ENCODE measurements at regions not wholly inside any gene's neighbourhood (a gene's known extent, or its start where the extent isn't known, plus 50 kb on each side); places are given as distances from the start of the nearest gene placed in this dataset.

GRCh38 chr3:94256888-94257813 lies 194.3 kb downstream of the NSUN3 start:
- ChIA-PET POLR2A (ENCODE audit: unreplicated experiment) (no interaction called here), CTCF (no interaction called here)
- no peak overlapping the region for H3K9ac ChIP-seq (ENCODE audit: low read length)
- H3K27me3 ChIP-seq (ENCODE audit: low read length), result peaks cover 15% of the 10 kb centered on the region; the same call in 1 of the 2 replicates
- no peak overlapping the region for H2AFZ ChIP-seq (ENCODE audit: low read length)
- no peaks in the 10 kb centered on the region for H3K9me2 ChIP-seq (replicated peaks; ENCODE audit: low read length)
- DNase-seq, result no peak
- H3K79me2 ChIP-seq (ENCODE audit: low read length), result no peaks in the 10 kb centered on the region
- BruUV-seq (replicated peaks), result no TSS peak
- no peak overlapping the region for H3K4me3 ChIP-seq (ENCODE audit: low read length)
- H4K20me1 ChIP-seq (ENCODE audit: low read length), result no peaks in the 10 kb centered on the region
- H3K36me3 ChIP-seq (ENCODE audit: low read depth, low read length), result no peaks in the 10 kb centered on the region
- H3K4me1 ChIP-seq (ENCODE audit: insufficient read depth, low read length), result no peaks in the 10 kb centered on the region
- no peak for ATAC-seq
- intact Hi-C loops (cut with micrococcal nuclease), result no loop called here
- TF ChIP-seq CTCF (conservative IDR thresholded peaks at IDR 0.05; ENCODE audit: low read depth, low read length), result no peak; the same call in 1 of the 2 replicates
- no peak for TF ChIP-seq EZH2 (IDR thresholded peaks at IDR 0.05; ENCODE audit: low read length, unreplicated experiment)
- TF ChIP-seq EZH2phosphoT487 (IDR thresholded peaks at IDR 0.05; ENCODE audit: borderline replicate concordance, low read length), result no peak
- no peak overlapping the region for H3K27ac ChIP-seq (ENCODE audit: low read length)
- H3F3A ChIP-seq (ENCODE audit: low read length, unreplicated experiment), result no peaks in the 10 kb centered on the region
- no peaks in the 10 kb centered on the region for H3K9me3 ChIP-seq (ENCODE audit: low read length)
- H3K4me2 ChIP-seq (ENCODE audit: low read length), result no peak overlapping the region

GRCh38 chr3:94258851-94259250 lies 196.0 kb downstream of the NSUN3 start:
- H3K9me2 ChIP-seq (replicated peaks; ENCODE audit: low read length), result no peaks in the 10 kb centered on the region
- POLR2A ChIA-PET (ENCODE audit: unreplicated experiment), result interaction anchor here (0.7 kb wide), 1 partner anchor 458 kb away, joined by 3 read pairs; no protein-coding TSS in a partner anchor
- no peak for ATAC-seq

More at GRCh38 chr3:94258851-94259250, 196.0 kb downstream of the NSUN3 start:
- Histone ChIP-seq H3K4me2 (ENCODE audit: low read length) (no peak overlapping the region), H3K9me3 (ENCODE audit: low read length) (no peaks in the 10 kb centered on the region), H2AFZ (ENCODE audit: low read length) (no peak overlapping the region), H3K27me3 (ENCODE audit: low read length) (peaks cover 7% of the 10 kb centered on the region), H3F3A (ENCODE audit: low read length, unreplicated experiment) (no peaks in the 10 kb centered on the region), H3K79me2 (ENCODE audit: low read length) (no peaks in the 10 kb centered on the region), H3K9ac (ENCODE audit: low read length) (no peak overlapping the region), H3K27ac (ENCODE audit: low read length) (no peak overlapping the region), H3K4me3 (ENCODE audit: low read length) (no peak overlapping the region), H4K20me1 (ENCODE audit: low read length) (no peaks in the 10 kb centered on the region), H3K36me3 (ENCODE audit: low read depth, low read length) (no peaks in the 10 kb centered on the region), H3K4me1 (ENCODE audit: insufficient read depth, low read length) (no peaks in the 10 kb centered on the region)
- TF ChIP-seq CTCF (conservative IDR thresholded peaks at IDR 0.05; ENCODE audit: low read depth, low read length) (no peak), EZH2 (IDR thresholded peaks at IDR 0.05; ENCODE audit: low read length, unreplicated experiment) (no peak), EZH2phosphoT487 (IDR thresholded peaks at IDR 0.05; ENCODE audit: borderline replicate concordance, low read length) (no peak)
- BruUV-seq (replicated peaks), result no TSS peak
- CTCF ChIA-PET, result no interaction called here
- DNase-seq, result no peak
- intact Hi-C loops (cut with micrococcal nuclease), result no loop called here

Data from PC-3 (cell line).